K562 (cell line): ENCODE measurements at regions not wholly inside any gene's neighbourhood (a gene's known extent, or its start where the extent isn't known, plus 50 kb on each side); places are given as distances from the start of the nearest gene placed in this dataset.

Experiments used
- ATAC-seq: fragments of 200-7000 bp; cut with Tn5 transposase; 3 replicates; pipeline ENCODE4 v1.9.1; 2020; ENCODE audit warnings: moderate library complexity
- BruUV-seq: library from RNA; stranded (reverse); fragments of 400-500 nt; replicated peaks from 2 replicates; lab custom pipeline; 2021; lab: Mats Ljungman, UMichigan
- CTCF ChIA-PET: fragments of 300-600 bp; formaldehyde crosslinking; extraction: SDS; loops from one replicate; lab custom pipeline; 2021; ENCODE audit warnings: low intra/inter-chr PET ratio; lab: Yijun Ruan, JAX
- POLR2A ChIA-PET: fragments of 300-600, 350-650 bp; sonication (Branson Sonifier 250); formaldehyde crosslinking; extraction: SDS; loops from one replicate; lab custom pipeline; 2021; ENCODE audit warnings: antibody characterized with exemption, inconsistent platforms; lab: Yijun Ruan, JAX
- DNase-seq, 4 experiments: peaks; one replicate each; pipeline versions ENCODE4 v3.0.0 to v3.0.0-alpha.2; 2011 to 2018; ENCODE audit warnings: low spot score in 3 of 4, mixed read lengths in 3 of 4; ENCODE audit errors: extremely low read depth in 1 of 4
- FAIRE-seq: peaks from 2 replicates; lab custom pipeline; 2011; peaks lifted over from hg19 to GRCh38; lab: Jason Lieb, UNC
- H2AFZ ChIP-seq: 2 replicates; pipeline ENCODE4 v1.6.0; 2011; ENCODE audit warnings: low read depth, low read length, control low read depth, inconsistent platforms
- H3K27ac ChIP-seq: fragments of 200-600 bp; 3 replicates; pipeline ENCODE4 v1.8.0; 2011; ENCODE audit warnings: low read depth, mild to moderate bottlenecking, control low read depth, inconsistent platforms, low read length, moderate library complexity, mixed read lengths; ENCODE audit errors: extremely low read depth
- H3K27me3 ChIP-seq, 2 experiments: fragments of 300-600 bp in 1 of 2; 2 replicates in 1 of 2; 3 replicates in 1 of 2; pipeline versions ENCODE4 v1.6.0 to v1.8.0; 2011; ENCODE audit warnings: inconsistent platforms in 2 of 2, low read length in 2 of 2, mild to moderate bottlenecking in 1 of 2, mixed read lengths in 1 of 2, moderate library complexity in 1 of 2; ENCODE audit not compliant: control insufficient read depth in 2 of 2, insufficient read depth in 2 of 2
- H3K36me3 ChIP-seq: fragments of 300-600 bp; 3 replicates; pipeline ENCODE4 v1.8.0; 2011; ENCODE audit warnings: mild to moderate bottlenecking, low read length, inconsistent platforms; ENCODE audit not compliant: control insufficient read depth, insufficient read depth
- H3K4me1 ChIP-seq, 2 experiments: fragments of 200-600 bp in 1 of 2; replicated peaks in 1 of 2; 2 replicates in 1 of 2; 3 replicates in 1 of 2; pipeline versions ENCODE4 v1.5.1 to v1.8.0; 2011; ENCODE audit warnings: inconsistent platforms in 2 of 2, low read length in 2 of 2, mild to moderate bottlenecking in 1 of 2, mixed read lengths in 1 of 2, moderate library complexity in 1 of 2; ENCODE audit not compliant: control insufficient read depth in 2 of 2, insufficient read depth in 2 of 2
- H3K4me2 ChIP-seq: 2 replicates; pipeline ENCODE4 v1.6.1; 2011; ENCODE audit warnings: low read length, control low read depth, inconsistent platforms, mixed read lengths; ENCODE audit not compliant: insufficient read depth
- H3K4me3 ChIP-seq: fragments of 200-600 bp; sonication (generic), shearing (Covaris generic); 2 replicates; pipeline ENCODE4 v1.5.1; 2016; ENCODE audit warnings: control low read depth, inconsistent platforms
- H3K79me2 ChIP-seq: fragments of 200-600 bp; 3 replicates; pipeline ENCODE4 v1.8.0; 2011; ENCODE audit warnings: low read length, inconsistent platforms; ENCODE audit not compliant: control insufficient read depth, insufficient read depth
- H3K9ac ChIP-seq, 2 experiments: 2 replicates each; pipeline versions ENCODE4 v1.6.0 to v1.6.1; 2011; ENCODE audit warnings: low read depth in 2 of 2, low read length in 2 of 2, control low read depth in 1 of 2, inconsistent platforms in 1 of 2, mild to moderate bottlenecking in 1 of 2, mixed read lengths in 1 of 2; ENCODE audit not compliant: insufficient read depth in 1 of 2
- H3K9me1 ChIP-seq: one replicate; pipeline ENCODE4 v1.6.0; 2011; ENCODE audit warnings: inconsistent platforms, mild to moderate bottlenecking, low read length, moderate library complexity; ENCODE audit not compliant: control insufficient read depth, insufficient read depth
- H3K9me3 ChIP-seq: replicated peaks from 2 replicates; pipeline ENCODE4 v1.5.1; 2011; ENCODE audit warnings: low read depth, low read length, inconsistent platforms; ENCODE audit not compliant: control insufficient read depth, insufficient read depth
- H4K20me1 ChIP-seq: replicated peaks from 2 replicates; pipeline ENCODE4 v1.6.1; 2011; ENCODE audit warnings: low read length, inconsistent platforms, mixed read lengths; ENCODE audit not compliant: control insufficient read depth, insufficient read depth
- HMG20A ChIP-seq: fragments of 450-650 bp; formaldehyde crosslinking; conservative IDR thresholded peaks from 2 replicates; pipeline ENCODE4 v1.4.0; 2020; ENCODE audit warnings: mild to moderate bottlenecking, mixed read lengths
- HSF4 ChIP-seq: fragments of 250-450 bp; sonication (Bioruptor Pico); IDR thresholded peaks from 2 replicates; pipeline ENCODE4 v2.1.2; 2022; ENCODE audit warnings: mild to moderate bottlenecking, moderate library complexity, borderline replicate concordance
- TEAD4 ChIP-seq, 2 experiments: sonication (generic) in 1 of 2; formaldehyde crosslinking in 1 of 2; IDR thresholded peaks; 2 replicates each; pipeline versions ENCODE4 v1.6.1 to v1.8.0; 2012 to 2022; ENCODE audit warnings: borderline replicate concordance in 1 of 2, inconsistent platforms in 1 of 2, low read length in 1 of 2, mild to moderate bottlenecking in 1 of 2, missing genetic modification reagents in 1 of 2
- TSC22D4 ChIP-seq: fragments of 450-650 bp; IDR thresholded peaks from 2 replicates; pipeline ENCODE4 v1.6.1; 2016; ENCODE audit warnings: missing genetic modification characterization, missing biosample characterization, control low read depth
- ZNF197 ChIP-seq: fragments of 200-800 bp; sonication (Bioruptor generic); IDR thresholded peaks from 2 replicates; pipeline ENCODE4 v1.6.1; 2016; ENCODE audit warnings: low read depth, missing genetic modification characterization, missing compliant biosample characterization
- WGBS: fragments of 100-300 bp; shearing (Covaris generic); methylation state at CpG from one replicate; pipeline ENCODE4 v1.1.6; 2016; ENCODE audit warnings: low coverage, mixed read lengths; ENCODE audit not compliant: insufficient coverage; ENCODE audit errors: missing lambda C conversion rate; 5-methylcytosine and 5-hydroxymethylcytosine counted together
- in situ Hi-C: fragments of 300-500 bp; cut with MboI; formaldehyde crosslinking; loops from 4 replicates; pipeline ENCODE4 v1.15.0; 2018; ENCODE audit warnings: inconsistent platforms, mixed read lengths
- intact Hi-C: fragments of 100-400 bp; cut with micrococcal nuclease; formaldehyde crosslinking; loops from 2 replicates; pipeline ENCODE4 v1.14.2; 2022
- TF ChIP-seq, protein P1 (sequence below): IDR thresholded peaks from 2 replicates; pipeline ENCODE4 v1.6.1; 2012; ENCODE audit warnings: low read depth, low read length, improper control_type of control experiment, borderline replicate concordance

DNA sequence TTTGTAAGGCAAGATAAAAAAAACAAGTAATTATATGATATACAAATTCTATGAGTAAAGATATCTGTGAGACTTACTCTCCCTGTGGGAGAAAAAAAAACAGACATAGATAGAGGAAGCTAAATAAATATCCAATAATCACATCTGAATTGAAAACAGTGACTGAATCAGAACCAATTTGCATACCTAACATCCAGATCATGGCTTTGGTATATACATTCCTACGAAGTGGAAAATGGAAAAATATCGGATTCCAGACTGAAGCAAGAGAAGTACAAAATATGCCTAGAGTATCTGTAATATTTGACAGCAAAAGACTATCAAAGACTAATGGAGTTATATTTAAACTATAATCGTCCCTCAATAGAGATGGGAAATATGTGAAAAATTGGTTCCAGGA is 1108.1 kb upstream of the CHAC2 start:
- FAIRE-seq (no peak), ATAC-seq (no peak), DNase-seq (no peak)
- Histone ChIP-seq H3K36me3 (no peaks in the 10 kb centered on the region), H3K27ac (no peak overlapping the region), H2AFZ (no peak overlapping the region), H3K9me1 (no peaks in the 10 kb centered on the region), H3K4me3 (no peak overlapping the region), H3K4me2 (no peak overlapping the region), H3K27me3 (no peaks in the 10 kb centered on the region), H3K79me2 (no peaks in the 10 kb centered on the region), H4K20me1 (no peaks in the 10 kb centered on the region), H3K4me1 (no peaks in the 10 kb centered on the region), H3K9me3 (no peaks in the 10 kb centered on the region), H3K9ac (no peak overlapping the region)
- 0% methylated on average over 3 of the region's 3 CpGs for WGBS
- intact Hi-C loops = no loop called here
- ChIA-PET CTCF (no interaction called here), POLR2A (no interaction called here)
- TF ChIP-seq ZNF197 (CRISPR knock-in tag) (no peak), TEAD4 (IDR thresholded peaks at IDR 0.05; ENCODE audit: low read length) (no peak), TEAD4 (CRISPR knock-in tag; IDR thresholded peaks at IDR 0.05; ENCODE audit: borderline replicate concordance) (no peak), TSC22D4 (tag) (no peak)
- TF ChIP-seq, protein P1, sequence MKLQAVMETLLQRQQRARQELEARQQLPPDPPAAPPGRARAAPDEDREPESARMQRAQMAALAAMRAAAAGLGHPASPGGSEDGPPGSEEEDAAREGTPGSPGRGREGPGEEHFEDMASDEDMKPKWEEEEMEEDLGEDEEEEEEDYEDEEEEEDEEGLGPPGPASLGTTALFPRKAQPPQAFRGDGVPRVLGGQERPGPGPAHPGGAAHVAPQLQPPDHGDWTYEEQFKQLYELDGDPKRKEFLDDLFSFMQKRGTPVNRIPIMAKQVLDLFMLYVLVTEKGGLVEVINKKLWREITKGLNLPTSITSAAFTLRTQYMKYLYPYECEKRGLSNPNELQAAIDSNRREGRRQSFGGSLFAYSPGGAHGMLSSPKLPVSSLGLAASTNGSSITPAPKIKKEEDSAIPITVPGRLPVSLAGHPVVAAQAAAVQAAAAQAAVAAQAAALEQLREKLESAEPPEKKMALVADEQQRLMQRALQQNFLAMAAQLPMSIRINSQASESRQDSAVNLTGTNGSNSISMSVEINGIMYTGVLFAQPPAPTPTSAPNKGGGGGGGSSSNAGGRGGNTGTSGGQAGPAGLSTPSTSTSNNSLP = no peak
- in situ Hi-C loops = no loop called here
- BruUV-seq = no TSS peak

DNA sequence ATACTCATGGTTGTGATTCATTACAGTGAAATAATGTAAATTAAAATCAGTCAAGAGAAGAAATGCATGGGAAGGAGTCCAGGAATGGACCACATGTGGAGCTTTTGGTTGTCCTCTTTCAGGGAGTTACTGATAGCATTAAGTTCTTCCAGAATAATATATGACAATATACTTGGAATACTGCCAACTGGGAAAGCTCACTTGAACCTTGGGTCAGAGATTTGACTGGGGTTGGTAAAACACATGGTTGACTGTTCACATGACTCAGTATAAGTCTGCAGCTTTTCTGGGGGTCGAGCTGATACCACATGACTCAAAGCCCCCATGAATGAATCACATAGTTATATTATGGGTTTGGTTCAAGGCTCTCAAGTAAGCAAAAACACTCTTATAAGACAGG is 1109.0 kb upstream of the CHAC2 start:
- no peak overlapping the region for H2AFZ ChIP-seq
- no peaks in the 10 kb centered on the region for H3K27me3 ChIP-seq
- H3K36me3 ChIP-seq = no peaks in the 10 kb centered on the region
- no peaks in the 10 kb centered on the region for H3K9me3 ChIP-seq
- ChIA-PET POLR2A (no interaction called here), CTCF (no interaction called here)
- FAIRE-seq (no peak), ATAC-seq (no peak), DNase-seq (no peak)
- H3K4me3 ChIP-seq = no peak overlapping the region
- no peak overlapping the region for H3K4me2 ChIP-seq
- no peaks in the 10 kb centered on the region for H3K79me2 ChIP-seq
- no peaks in the 10 kb centered on the region for H3K9me1 ChIP-seq
- intact Hi-C loops (no loop called here), in situ Hi-C loops (no loop called here)
- H4K20me1 ChIP-seq = no peaks in the 10 kb centered on the region
- WGBS = 0% methylated on average over 1 of the region's 1 CpG
- H3K4me1 ChIP-seq = no peaks in the 10 kb centered on the region
- BruUV-seq = no TSS peak
- H3K27ac ChIP-seq = no peak overlapping the region
- H3K9ac ChIP-seq = no peak overlapping the region
- no peak for TF ChIP-seq HMG20A (CRISPR knock-in tag)
- TF ChIP-seq HSF4 = no peak
